ENCODE measurements at regions not wholly inside any gene's neighbourhood (a gene's known extent, or its start where the extent isn't known, plus 50 kb on each side); places are given as distances from the start of the nearest gene placed in this dataset.

DNA sequence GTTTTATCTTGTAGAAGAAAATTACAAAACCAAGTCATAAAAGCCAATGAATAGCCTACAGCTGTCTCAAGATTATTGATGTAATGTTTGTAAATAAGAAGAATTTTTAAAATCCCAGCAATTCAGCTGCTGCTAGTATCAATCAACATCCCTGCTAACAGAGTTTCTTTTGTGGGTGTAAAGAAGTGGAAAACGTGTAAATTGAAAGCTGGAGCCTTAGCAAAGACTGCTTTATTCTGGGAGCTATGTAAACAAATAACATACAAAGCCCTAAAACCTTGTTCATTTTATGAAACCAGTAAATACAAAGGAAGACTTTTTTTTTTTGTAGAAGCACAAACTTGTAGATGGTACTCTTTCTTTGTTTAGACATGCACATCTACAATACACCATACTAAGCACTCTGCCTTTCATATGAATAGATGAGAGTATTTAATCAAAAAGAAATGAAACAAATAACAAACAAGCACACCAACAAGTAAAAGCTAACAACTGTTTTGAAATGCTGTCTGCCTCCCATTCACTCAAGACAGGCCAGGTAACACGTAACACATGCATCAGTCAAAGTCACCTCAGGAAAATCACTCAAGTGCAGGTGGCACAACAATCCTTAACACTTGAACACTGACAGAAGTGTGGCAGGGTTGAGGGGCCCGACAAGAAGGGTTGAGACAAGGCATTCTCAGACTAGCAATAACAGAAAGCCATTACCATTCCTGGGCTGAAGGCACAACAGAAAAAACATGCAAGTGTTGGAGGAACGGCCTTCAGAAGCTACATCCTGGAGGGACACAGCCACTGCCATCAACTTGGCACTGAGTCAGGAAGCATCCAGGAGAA, 1364.0 kb upstream of the SEL1L start:
- TF ChIP-seq POLR2AphosphoS5 (IDR thresholded peaks at IDR 0.05; ENCODE audit: low read depth) (no peak), GABPA (IDR thresholded peaks at IDR 0.05; ENCODE audit: low read depth) (no peak), SPI1 (IDR thresholded peaks at IDR 0.05; ENCODE audit: borderline replicate concordance, low read depth) (no peak)
- TF ChIP-seq, protein P1, sequence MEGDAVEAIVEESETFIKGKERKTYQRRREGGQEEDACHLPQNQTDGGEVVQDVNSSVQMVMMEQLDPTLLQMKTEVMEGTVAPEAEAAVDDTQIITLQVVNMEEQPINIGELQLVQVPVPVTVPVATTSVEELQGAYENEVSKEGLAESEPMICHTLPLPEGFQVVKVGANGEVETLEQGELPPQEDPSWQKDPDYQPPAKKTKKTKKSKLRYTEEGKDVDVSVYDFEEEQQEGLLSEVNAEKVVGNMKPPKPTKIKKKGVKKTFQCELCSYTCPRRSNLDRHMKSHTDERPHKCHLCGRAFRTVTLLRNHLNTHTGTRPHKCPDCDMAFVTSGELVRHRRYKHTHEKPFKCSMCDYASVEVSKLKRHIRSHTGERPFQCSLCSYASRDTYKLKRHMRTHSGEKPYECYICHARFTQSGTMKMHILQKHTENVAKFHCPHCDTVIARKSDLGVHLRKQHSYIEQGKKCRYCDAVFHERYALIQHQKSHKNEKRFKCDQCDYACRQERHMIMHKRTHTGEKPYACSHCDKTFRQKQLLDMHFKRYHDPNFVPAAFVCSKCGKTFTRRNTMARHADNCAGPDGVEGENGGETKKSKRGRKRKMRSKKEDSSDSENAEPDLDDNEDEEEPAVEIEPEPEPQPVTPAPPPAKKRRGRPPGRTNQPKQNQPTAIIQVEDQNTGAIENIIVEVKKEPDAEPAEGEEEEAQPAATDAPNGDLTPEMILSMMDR (IDR thresholded peaks at IDR 0.05; ENCODE audit: insufficient read depth, low read length), result no peak
- TF ChIP-seq, protein P2, sequence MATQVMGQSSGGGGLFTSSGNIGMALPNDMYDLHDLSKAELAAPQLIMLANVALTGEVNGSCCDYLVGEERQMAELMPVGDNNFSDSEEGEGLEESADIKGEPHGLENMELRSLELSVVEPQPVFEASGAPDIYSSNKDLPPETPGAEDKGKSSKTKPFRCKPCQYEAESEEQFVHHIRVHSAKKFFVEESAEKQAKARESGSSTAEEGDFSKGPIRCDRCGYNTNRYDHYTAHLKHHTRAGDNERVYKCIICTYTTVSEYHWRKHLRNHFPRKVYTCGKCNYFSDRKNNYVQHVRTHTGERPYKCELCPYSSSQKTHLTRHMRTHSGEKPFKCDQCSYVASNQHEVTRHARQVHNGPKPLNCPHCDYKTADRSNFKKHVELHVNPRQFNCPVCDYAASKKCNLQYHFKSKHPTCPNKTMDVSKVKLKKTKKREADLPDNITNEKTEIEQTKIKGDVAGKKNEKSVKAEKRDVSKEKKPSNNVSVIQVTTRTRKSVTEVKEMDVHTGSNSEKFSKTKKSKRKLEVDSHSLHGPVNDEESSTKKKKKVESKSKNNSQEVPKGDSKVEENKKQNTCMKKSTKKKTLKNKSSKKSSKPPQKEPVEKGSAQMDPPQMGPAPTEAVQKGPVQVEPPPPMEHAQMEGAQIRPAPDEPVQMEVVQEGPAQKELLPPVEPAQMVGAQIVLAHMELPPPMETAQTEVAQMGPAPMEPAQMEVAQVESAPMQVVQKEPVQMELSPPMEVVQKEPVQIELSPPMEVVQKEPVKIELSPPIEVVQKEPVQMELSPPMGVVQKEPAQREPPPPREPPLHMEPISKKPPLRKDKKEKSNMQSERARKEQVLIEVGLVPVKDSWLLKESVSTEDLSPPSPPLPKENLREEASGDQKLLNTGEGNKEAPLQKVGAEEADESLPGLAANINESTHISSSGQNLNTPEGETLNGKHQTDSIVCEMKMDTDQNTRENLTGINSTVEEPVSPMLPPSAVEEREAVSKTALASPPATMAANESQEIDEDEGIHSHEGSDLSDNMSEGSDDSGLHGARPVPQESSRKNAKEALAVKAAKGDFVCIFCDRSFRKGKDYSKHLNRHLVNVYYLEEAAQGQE (IDR thresholded peaks at IDR 0.05; ENCODE audit: insufficient replicate concordance, low read depth), result no peak
